ENCODE measurements at regions not wholly inside any gene's neighbourhood (a gene's known extent, or its start where the extent isn't known, plus 50 kb on each side); places are given as distances from the start of the nearest gene placed in this dataset.

DNA sequence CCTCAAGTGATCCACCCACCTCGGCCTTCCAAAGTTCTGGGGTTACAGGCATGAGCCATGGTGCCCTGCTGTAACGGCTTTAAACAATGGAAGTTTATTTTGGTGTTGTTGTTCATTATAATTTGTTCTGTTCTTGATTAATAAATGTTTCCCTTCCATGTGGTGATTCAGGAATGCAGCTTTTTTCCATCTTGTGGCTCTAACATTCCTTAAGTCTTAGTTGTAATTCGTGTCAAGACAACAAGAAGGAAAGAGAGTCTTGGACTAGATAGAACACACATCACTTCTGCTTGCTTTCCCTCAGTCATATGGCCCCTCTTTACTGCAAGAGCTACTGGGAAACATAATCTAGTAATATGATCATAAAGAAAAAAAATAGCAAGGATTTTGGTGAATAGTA lies 211.6 kb downstream of the SLC6A15 start:
- DNase-seq (ENCODE audit: low read depth, low spot score) = no peak
- in situ Hi-C loops (cut with HindIII; ENCODE audit: low pct_unique_long_range_greater_than_20kb, low sequenced_read_pairs) = no loop called here

DNA sequence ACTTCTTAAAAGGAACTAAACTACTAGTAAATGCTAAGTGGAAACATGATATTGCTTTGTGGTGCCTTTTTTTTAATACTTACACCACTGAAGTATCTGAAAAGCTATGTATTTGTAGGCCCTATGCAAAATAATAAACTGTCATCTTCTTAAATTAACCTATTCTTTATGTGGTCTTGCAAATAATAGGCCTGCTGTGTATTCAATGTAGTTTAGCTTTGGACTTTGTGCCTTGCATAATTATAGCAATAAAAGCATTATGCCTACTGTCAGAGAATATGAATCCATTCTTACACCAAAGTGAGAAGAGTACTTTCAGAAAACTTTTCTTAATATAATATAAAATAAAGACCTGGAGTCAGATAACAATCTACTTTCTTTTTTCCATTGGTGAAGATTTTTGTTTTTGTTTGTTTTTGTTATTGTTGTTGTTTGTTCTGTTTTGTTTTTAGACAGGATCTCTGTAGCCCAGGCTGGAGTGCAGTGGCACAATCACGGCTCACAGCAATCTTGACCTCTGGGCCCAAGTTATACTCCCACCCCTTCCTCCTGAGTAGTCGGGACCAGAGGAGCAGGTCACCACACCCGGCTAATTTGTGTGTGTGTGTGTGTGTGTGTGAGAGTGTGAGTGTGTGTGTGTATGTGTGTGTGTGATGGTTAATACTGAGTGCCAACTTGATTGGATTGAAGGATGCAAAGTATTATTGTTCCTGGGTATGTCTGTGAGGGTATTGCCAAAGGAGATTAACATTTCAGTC lies 213.8 kb downstream of the SLC6A15 start:
- in situ Hi-C loops (cut with HindIII; ENCODE audit: low pct_unique_long_range_greater_than_20kb, low sequenced_read_pairs) = no loop called here
- DNase-seq (ENCODE audit: low read depth, low spot score) = no peak

GRCh38 chr12:84696908-84697540 lies 215.6 kb downstream of the SLC6A15 start:
- in situ Hi-C loops (cut with HindIII; ENCODE audit: low pct_unique_long_range_greater_than_20kb, low sequenced_read_pairs) = no loop called here
- no peak for DNase-seq (ENCODE audit: low read depth, low spot score)

- no peak for DNase-seq (ENCODE audit: low read depth, low spot score)
- in situ Hi-C loops (cut with HindIII; ENCODE audit: low pct_unique_long_range_greater_than_20kb, low sequenced_read_pairs) = no loop called here
These were observed 216.3 kb downstream of the SLC6A15 start for GRCh38 chr12:84696281-84696680.

DNA sequence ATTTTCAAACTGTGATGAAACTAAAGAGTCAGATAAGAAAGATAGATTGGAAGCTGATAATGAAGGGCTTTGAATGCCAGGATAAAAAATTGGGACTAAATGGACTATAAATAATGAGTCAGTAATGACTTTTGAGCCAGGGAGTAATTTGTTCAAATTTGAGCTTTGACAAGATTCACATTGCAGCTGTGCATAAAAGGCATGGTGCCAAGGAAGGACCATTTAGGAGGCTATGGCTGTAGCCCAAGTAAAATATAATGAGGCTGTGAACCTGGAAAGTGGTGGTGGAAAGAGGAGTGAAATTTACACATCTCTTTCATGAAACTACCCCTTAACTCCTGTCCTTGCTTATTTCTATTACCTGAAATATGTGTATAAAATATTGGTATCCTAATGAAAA lies 218.5 kb downstream of the SLC6A15 start:
- no peak for DNase-seq (ENCODE audit: low read depth, low spot score)
- in situ Hi-C loops (cut with HindIII; ENCODE audit: low pct_unique_long_range_greater_than_20kb, low sequenced_read_pairs) = no loop called here

- in situ Hi-C loops (cut with HindIII; ENCODE audit: low pct_unique_long_range_greater_than_20kb, low sequenced_read_pairs) = no loop called here
- DNase-seq (ENCODE audit: low read depth, low spot score) = no peak
These were observed 220.5 kb downstream of the SLC6A15 start for GRCh38 chr12:84692071-84692470.

DNA sequence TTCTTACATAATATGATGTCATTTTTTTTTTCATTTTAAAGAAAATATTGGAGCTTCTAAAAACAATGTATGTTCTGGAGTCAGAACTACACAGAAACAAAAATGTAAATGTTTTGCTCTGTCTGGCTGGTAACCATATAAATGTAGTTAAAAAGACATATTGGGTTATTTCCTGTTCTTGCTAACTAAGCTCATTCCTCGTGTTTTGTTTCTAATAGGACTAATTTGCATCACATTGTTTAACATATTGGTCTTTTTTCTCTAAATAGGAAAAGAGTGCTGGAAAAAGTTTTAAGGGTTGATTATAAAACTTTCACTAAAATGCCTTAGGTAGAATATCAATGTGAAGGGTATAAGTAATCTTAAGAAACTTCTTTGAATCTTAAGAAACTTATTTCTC lies 221.3 kb downstream of the SLC6A15 start:
- no peak for DNase-seq (ENCODE audit: low read depth, low spot score)
- in situ Hi-C loops (cut with HindIII; ENCODE audit: low pct_unique_long_range_greater_than_20kb, low sequenced_read_pairs) = no loop called here

DNA sequence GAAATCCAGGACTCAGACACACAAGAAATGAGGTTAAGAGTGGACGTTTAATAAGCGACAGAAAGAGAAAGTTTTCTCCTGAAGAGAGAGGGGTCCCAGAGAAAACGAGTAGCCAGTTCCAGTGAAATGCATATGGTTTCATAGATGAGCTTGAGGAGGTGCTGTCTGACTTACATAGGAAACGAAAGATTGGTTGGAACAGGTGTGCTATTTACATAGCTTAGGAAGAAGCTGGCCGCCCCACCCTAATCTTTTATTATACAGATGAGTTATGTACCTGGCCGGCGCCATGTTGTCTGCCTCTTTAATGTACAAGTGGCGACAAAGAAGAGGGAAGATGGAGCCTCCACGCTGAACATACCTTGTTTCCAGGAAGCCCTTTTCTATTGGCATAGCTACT lies 223.0 kb downstream of the SLC6A15 start:
- in situ Hi-C loops (cut with HindIII; ENCODE audit: low pct_unique_long_range_greater_than_20kb, low sequenced_read_pairs) = no loop called here
- no peak for DNase-seq (ENCODE audit: low read depth, low spot score)

GRCh38 chr12:84685379-84685778 lies 227.2 kb downstream of the SLC6A15 start:
- in situ Hi-C loops (cut with HindIII; ENCODE audit: low pct_unique_long_range_greater_than_20kb, low sequenced_read_pairs) = no loop called here
- DNase-seq (ENCODE audit: low read depth, low spot score) = no peak

DNA sequence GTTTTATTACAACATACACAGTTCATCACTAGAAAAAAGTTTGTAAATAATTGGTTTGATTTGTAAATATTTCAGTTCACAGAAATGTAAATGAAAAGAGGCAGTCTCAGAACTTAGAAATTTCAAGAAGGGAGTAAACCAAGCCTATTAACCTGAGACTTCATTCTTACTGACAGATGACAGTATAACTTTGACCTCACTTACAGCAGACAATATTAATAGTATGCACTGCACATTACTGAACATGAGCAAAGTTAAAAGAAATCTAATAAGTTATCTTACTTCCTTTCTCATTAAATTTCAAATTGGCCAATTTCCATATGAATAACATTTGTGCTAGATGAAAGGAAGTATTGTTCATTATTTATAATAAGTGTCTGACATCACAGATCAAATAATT lies 235.8 kb downstream of the SLC6A15 start:
- in situ Hi-C loops (cut with HindIII; ENCODE audit: low pct_unique_long_range_greater_than_20kb, low sequenced_read_pairs) = no loop called here
- DNase-seq (ENCODE audit: low read depth, low spot score) = no peak

GRCh38 chr12:84661786-84662185 lies 250.8 kb downstream of the SLC6A15 start:
- in situ Hi-C loops (cut with HindIII; ENCODE audit: low pct_unique_long_range_greater_than_20kb, low sequenced_read_pairs) = no loop called here
- DNase-seq (ENCODE audit: low read depth, low spot score) = no peak

DNA sequence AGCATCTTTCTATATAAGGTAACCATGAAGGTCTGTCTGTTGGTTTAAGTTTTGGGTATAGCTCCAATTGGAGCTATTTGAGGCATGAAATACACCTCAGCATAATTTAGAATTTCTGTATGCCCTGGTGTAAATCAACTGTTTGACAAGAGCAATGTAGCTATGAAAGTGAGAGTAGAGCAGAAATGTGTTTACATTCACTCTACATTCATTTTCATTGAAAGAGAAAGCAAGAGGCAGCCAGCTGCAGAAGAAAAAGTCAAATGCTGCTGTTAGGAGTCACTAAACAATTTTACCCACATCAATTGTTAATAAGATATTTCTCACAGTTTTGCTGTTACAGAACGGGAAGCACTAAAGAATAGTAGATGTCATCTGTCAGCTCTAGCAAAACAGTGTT lies 252.5 kb downstream of the SLC6A15 start:
- DNase-seq (ENCODE audit: low read depth, low spot score) = no peak
- in situ Hi-C loops (cut with HindIII; ENCODE audit: low pct_unique_long_range_greater_than_20kb, low sequenced_read_pairs) = no loop called here

DNA sequence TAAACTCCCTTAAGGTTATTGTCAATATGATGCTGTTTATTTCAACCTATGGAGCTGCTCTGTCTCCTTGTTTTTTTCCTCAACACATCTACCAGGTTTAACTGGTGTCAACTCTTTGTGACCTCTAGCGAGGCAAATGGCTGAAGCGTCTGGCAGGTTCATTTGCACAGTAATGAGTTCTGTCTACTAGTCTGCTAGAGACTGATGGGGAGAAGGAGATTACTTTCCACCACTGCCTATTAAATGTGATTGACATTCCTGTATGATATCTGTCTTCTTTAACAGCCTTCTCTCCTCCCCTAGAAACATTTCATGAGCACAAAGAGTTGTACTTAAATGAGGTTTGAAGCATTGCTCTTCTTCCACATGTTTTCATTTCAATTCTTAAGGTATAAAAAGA lies 253.7 kb downstream of the SLC6A15 start:
- DNase-seq (ENCODE audit: low read depth, low spot score) = no peak
- in situ Hi-C loops (cut with HindIII; ENCODE audit: low pct_unique_long_range_greater_than_20kb, low sequenced_read_pairs) = no loop called here

GRCh38 chr12:84656705-84657104 lies 255.9 kb downstream of the SLC6A15 start:
- DNase-seq (ENCODE audit: low read depth, low spot score) = no peak
- in situ Hi-C loops (cut with HindIII; ENCODE audit: low pct_unique_long_range_greater_than_20kb, low sequenced_read_pairs) = no loop called here

GRCh38 chr12:84653482-84653881 lies 259.1 kb downstream of the SLC6A15 start:
- no peak for DNase-seq (ENCODE audit: low read depth, low spot score)
- in situ Hi-C loops (cut with HindIII; ENCODE audit: low pct_unique_long_range_greater_than_20kb, low sequenced_read_pairs) = no loop called here

DNA sequence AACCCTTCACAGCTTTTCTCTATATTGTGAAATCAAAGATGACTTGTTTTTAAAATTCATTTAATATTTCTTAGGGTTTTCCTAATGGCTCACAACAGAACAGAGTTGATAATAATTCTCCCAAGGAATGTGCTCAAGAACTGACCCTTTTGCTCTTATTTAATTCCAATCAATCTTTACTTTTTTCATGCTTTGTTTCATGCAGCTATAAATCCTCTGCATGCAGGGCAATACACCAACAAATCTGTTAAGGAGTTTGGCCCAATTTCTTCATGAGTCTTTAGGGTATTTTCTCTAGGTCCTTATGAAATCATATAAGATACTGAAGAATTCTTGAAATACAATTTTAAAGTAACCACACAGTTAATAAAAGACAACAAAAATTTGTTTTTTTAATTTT lies 264.2 kb downstream of the SLC6A15 start:
- DNase-seq (ENCODE audit: low read depth, low spot score) = no peak
- in situ Hi-C loops (cut with HindIII; ENCODE audit: low pct_unique_long_range_greater_than_20kb, low sequenced_read_pairs) = no loop called here

- in situ Hi-C loops (cut with HindIII; ENCODE audit: low pct_unique_long_range_greater_than_20kb, low sequenced_read_pairs) = no loop called here
These were observed 267.7 kb downstream of the SLC6A15 start for GRCh38 chr12:84644908-84645307.

GRCh38 chr12:84643993-84644392 lies 268.6 kb downstream of the SLC6A15 start:
- no peak for DNase-seq (ENCODE audit: low read depth, low spot score)
- in situ Hi-C loops (cut with HindIII; ENCODE audit: low pct_unique_long_range_greater_than_20kb, low sequenced_read_pairs) = no loop called here

More at GRCh38 chr12:84644908-84645307, 267.7 kb downstream of the SLC6A15 start:
- DNase-seq (ENCODE audit: low read depth, low spot score) = no peak

GRCh38 chr12:84641940-84642545 lies 270.6 kb downstream of the SLC6A15 start:
- no peak for DNase-seq (ENCODE audit: low read depth, low spot score)
- in situ Hi-C loops (cut with HindIII; ENCODE audit: low pct_unique_long_range_greater_than_20kb, low sequenced_read_pairs) = no loop called here

Measured in SK-MEL-5 (cell line).